ENCODE measurements at regions not wholly inside any gene's neighbourhood (a gene's known extent, or its start where the extent isn't known, plus 50 kb on each side); places are given as distances from the start of the nearest gene placed in this dataset.

DNA sequence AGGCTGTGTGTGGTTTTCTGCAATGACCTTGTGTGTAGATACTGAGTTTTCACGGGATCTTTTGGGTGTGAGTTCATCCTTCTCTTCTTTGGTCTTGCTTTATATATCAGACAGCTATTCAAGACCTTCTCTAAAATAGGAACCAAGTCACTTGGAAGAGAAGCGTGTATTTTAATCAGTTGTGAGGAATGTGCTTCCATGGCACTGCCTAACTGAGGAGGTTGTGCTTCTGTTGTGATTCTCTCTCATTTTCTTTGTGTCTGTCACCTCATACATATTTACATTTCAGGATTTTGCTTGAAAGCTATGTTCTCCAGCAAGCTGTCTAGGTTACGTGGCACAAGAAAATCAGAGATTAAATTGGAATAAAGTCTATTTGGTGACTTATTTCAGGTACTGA is 428.7 kb downstream of the QKI start:
- no peaks in the 10 kb centered on the region for H3K9me3 ChIP-seq
- TF ChIP-seq POLR2AphosphoS5 (IDR thresholded peaks at IDR 0.05), result no peak
- TF ChIP-seq CTCF (IDR thresholded peaks at IDR 0.05), result no peak
- no peak for TF ChIP-seq EP300 (IDR thresholded peaks at IDR 0.05)
- no peak for TF ChIP-seq POLR2A (IDR thresholded peaks at IDR 0.05; ENCODE audit: low read depth)
- no peaks in the 10 kb centered on the region for H3K27me3 ChIP-seq
- no peaks in the 10 kb centered on the region for H3K36me3 ChIP-seq
- H3K4me1 ChIP-seq, result peaks cover 0 to 6% (median under 1%) of the 10 kb centered on the region in 4 donors
- no peak for DNase-seq (ENCODE audit: extremely low spot score)
- H3K4me3 ChIP-seq, result no peak overlapping the region
- intact Hi-C loops (cut with DNase I), result no loop called here
- H3K27ac ChIP-seq (replicated peaks in 1 of 4), result no peak overlapping the region
- 61% methylated on average over 3 of the region's 3 CpGs for WGBS

DNA sequence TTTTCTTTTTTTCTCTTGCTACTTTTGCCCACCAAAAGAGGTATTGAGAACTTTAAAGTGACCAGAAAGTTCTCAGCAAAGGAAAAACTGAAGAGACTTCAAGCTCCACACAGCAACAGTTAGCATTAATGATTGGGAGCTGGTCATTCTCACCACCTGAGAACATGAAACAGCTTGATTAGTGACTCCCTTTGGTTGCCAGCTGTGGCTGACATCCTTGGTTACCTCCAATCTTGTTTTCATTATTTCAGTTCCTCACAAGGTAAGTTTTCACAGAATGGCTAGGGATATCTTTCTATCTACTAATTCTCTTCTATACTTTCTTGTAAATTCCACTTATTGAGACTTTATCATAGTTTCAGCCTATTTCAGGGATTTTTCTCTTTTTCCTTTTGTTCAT is 427.9 kb downstream of the QKI start:
- Histone ChIP-seq H3K27me3 (no peaks in the 10 kb centered on the region), H3K27ac (replicated peaks in 1 of 4) (no peak overlapping the region), H3K9me3 (no peaks in the 10 kb centered on the region), H3K4me3 (no peak overlapping the region), H3K4me1 (peaks cover 0 to 13% (median 8%) of the 10 kb centered on the region in 4 donors), H3K36me3 (no peaks in the 10 kb centered on the region)
- TF ChIP-seq POLR2A (IDR thresholded peaks at IDR 0.05; ENCODE audit: low read depth) (no peak), POLR2AphosphoS5 (IDR thresholded peaks at IDR 0.05) (no peak), EP300 (IDR thresholded peaks at IDR 0.05) (no peak), CTCF (IDR thresholded peaks at IDR 0.05) (no peak)
- intact Hi-C loops (cut with DNase I), result no loop called here
- no peak for DNase-seq (ENCODE audit: extremely low spot score)

- DNase-seq (ENCODE audit: extremely low spot score), result peak; percentile 34
- 94% methylated on average over 2 of the region's 3 CpGs for WGBS
- no peaks in the 10 kb centered on the region for H3K27me3 ChIP-seq
- no peaks in the 10 kb centered on the region for H3K36me3 ChIP-seq
- intact Hi-C loops (cut with DNase I), result no loop called here
- no peak for TF ChIP-seq POLR2A (IDR thresholded peaks at IDR 0.05; ENCODE audit: low read depth)
- no peak for TF ChIP-seq POLR2AphosphoS5 (IDR thresholded peaks at IDR 0.05)
- no peak for TF ChIP-seq EP300 (IDR thresholded peaks at IDR 0.05)
- TF ChIP-seq CTCF (IDR thresholded peaks at IDR 0.05), result no peak
- peaks cover 0 to 13% (median 10%) of the 10 kb centered on the region in 4 donors for H3K4me1 ChIP-seq
- H3K9me3 ChIP-seq, result no peaks in the 10 kb centered on the region
- H3K4me3 ChIP-seq, result no peak overlapping the region
- H3K27ac ChIP-seq (replicated peaks in 1 of 4), result no peak overlapping the region
Measured at GRCh38 chr6:163841733-163842132, 427.2 kb downstream of the QKI start.

- peaks cover 0 to 13% (median 10%) of the 10 kb centered on the region in 4 donors for H3K4me1 ChIP-seq
- TF ChIP-seq EP300 (IDR thresholded peaks at IDR 0.05) (no peak), POLR2A (IDR thresholded peaks at IDR 0.05; ENCODE audit: low read depth) (no peak), CTCF (IDR thresholded peaks at IDR 0.05) (no peak), POLR2AphosphoS5 (IDR thresholded peaks at IDR 0.05) (no peak)
- H3K36me3 ChIP-seq, result no peaks in the 10 kb centered on the region
- no peak overlapping the region for H3K4me3 ChIP-seq
- H3K27me3 ChIP-seq, result no peaks in the 10 kb centered on the region
- H3K9me3 ChIP-seq, result no peaks in the 10 kb centered on the region
- no peak for DNase-seq (ENCODE audit: extremely low spot score)
- H3K27ac ChIP-seq (replicated peaks in 1 of 4), result no peak overlapping the region
- 58% methylated on average over 2 of the region's 2 CpGs for WGBS
- intact Hi-C loops (cut with DNase I), result no loop called here
Measured at GRCh38 chr6:163841326-163841725, 426.8 kb downstream of the QKI start.

- H3K27ac ChIP-seq (replicated peaks in 1 of 4), result no peak overlapping the region
- H3K4me1 ChIP-seq, result peaks cover 0 to 13% (median 10%) of the 10 kb centered on the region in 4 donors
- H3K36me3 ChIP-seq, result no peaks in the 10 kb centered on the region
- intact Hi-C loops (cut with DNase I), result no loop called here
- no peak overlapping the region for H3K4me3 ChIP-seq
- DNase-seq (ENCODE audit: extremely low spot score), result no peak
- WGBS, result 88% methylated on average over 3 of the region's 3 CpGs
- TF ChIP-seq POLR2A (IDR thresholded peaks at IDR 0.05; ENCODE audit: low read depth) (no peak), CTCF (IDR thresholded peaks at IDR 0.05) (no peak), POLR2AphosphoS5 (IDR thresholded peaks at IDR 0.05) (no peak), EP300 (IDR thresholded peaks at IDR 0.05) (no peak)
- H3K27me3 ChIP-seq, result no peaks in the 10 kb centered on the region
- no peaks in the 10 kb centered on the region for H3K9me3 ChIP-seq
Measured at GRCh38 chr6:163840880-163841279, 426.4 kb downstream of the QKI start.

Measured in esophagus muscularis mucosa (tissue), 4 donors.